Hematopoietic multipotent progenitor cell (in vitro differentiated cells): ENCODE measurements at regions not wholly inside any gene's neighbourhood (a gene's known extent, or its start where the extent isn't known, plus 50 kb on each side); places are given as distances from the start of the nearest gene placed in this dataset.
"Not testable (repeated sequence)": the region's sequence is repeated elsewhere in the genome, so short reads cannot be mapped to it uniquely, and the experiment has no call there.

Source experiments
- DNase-seq, 3 donors: peaks; one replicate each; pipeline ENCODE4 v3.0.0-alpha.2; 2011 to 2015; ENCODE audit warnings: low read depth in 2 of 3, low spot score in 2 of 3

DNA sequence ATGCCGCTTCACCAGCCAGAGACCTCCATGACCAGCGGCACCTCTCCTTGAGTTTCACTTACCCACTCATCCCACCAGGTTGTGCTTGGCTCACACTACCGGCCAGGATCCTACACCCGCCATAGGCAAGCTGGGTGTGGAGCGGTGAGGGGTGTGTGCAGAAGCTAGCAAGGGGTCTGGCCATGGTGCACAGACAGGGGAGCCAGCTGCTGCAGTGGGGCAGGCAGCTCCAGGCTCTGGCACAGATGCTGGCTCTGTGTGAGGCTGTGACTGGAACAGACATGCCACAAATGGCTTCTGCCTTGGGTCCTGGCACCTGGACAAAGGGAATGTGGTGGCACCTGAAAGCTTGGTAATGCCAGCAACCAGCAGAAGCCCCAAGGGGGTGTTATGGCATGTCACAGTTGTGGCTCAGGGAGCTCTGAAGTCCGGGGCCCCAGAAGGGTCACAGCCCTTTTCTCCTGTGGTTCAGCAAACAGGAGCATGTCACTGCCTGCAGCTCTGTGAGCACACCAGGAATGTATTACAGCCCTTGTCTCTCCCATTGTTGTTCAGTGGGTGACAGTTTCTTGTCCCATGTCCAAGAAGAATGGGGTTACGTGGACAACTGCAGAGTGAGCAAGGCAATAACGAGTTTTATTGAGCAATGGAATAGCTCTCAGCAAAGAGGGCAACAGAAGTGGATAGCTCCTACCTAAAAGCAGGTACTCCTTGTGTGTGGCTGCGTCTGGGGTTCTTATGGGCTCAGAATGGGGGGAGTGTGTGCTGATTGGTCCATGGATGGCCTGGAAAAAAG is 2791.0 kb upstream of the PCDH20 start:
- no peak for DNase-seq

DNA sequence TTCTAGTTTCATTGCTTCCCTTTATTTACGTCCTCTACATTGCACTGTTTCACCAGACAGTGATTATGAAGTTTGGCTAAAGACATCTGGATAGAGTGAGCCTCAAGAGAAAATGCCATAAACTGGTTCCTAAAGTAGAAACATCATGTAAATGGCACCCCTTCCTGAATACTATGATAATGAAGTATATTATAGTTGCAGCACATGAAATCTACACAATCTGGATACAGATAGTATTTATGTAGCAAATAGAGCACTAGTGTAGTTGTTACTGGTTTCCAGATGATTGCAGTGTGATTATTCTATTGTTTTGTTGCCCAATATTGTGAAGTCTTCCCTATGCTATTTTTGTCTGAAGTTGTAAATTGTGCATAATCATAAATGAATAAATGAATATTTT is 2786.9 kb upstream of the PCDH20 start:
- no peak for DNase-seq

DNA sequence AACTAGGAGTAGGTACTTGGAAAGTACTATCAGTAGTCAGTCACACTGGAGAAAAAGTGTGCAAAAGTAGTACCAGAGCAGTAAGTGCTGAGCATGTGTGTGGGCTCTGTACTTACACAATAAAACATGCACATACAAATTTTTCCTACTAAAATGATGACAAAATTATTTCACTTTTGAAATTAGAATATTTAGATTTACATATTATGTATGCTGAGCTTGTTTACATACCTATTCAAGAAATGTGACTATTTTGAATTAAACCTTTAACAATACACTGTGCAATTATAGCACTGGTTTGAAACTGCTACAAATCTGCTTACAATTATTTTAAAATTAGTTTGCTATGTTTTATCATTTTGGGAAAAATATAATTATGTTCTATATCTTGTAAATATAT is 2781.6 kb upstream of the PCDH20 start:
- DNase-seq: no peak

DNA sequence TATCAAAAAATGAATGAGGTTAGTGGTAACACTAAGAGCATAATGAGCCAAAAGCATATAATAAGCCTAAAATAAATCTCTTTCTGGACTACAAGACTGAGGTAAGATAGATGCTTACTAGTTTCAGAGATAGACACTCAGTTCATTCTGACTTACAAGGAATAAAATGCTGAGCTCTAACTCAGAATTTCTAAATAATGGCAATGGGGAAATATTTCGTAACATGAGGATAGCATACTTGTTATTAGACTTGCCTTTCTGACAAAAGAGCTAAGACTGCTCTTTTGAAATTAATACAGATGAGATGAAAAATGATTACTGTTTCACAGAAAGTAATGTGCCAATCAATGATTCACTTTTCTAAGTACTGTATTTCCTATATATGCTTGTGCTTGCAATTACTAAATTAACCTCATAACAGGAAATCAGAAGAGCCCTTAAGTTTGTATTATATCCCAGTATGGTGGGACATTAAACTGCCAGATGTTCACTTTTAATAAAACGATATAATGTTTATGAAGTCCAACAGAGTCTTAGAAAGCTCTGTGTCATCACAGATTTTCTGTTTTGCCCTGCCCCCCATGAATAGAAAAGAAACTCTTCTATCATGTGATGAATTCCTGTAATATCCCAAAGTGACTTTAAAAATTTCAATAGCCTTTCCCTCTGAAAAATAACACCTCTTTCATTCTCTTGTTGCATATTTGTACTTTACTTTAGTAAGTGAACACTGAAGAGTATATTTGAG is 2771.0 kb upstream of the PCDH20 start:
- DNase-seq: no peak

DNA sequence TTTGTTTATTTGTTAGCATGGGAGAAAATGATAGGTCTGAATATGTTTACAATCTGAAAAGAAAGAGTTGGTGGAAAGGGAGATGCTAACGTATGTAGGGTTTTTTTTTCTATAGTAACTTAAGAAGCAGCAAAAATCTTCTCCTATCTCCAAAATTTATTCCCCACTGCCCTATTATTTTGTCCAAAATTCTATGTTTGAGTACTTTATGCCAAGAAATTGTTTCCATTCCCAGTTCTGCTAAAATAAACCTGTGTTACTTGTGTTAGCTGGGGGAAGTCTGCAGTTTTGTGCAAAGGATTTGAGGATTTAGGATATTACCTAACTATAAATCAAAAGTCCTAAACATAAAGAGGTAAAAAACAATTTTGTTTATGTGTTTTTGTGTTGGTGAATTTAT is 2770.4 kb upstream of the PCDH20 start:
- DNase-seq: no peak

DNA sequence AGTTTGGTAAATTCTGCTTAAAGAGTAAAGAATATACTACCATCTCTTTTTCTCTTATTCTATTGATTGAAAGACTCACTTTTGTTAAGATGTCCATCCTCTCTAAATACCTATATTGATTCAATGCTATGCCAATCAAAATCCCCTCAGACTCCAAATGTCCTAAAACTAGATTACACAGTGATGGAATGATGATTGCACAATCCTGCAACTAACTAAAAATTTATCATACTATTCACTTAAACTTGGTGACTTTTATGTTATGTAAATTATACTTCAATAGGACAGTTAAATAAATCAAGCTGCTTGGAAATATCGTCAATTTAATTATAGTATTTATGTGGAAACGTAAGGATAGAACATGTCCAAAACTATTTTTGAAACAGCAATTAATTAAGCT is 2765.1 kb upstream of the PCDH20 start:
- DNase-seq: no peak

DNA sequence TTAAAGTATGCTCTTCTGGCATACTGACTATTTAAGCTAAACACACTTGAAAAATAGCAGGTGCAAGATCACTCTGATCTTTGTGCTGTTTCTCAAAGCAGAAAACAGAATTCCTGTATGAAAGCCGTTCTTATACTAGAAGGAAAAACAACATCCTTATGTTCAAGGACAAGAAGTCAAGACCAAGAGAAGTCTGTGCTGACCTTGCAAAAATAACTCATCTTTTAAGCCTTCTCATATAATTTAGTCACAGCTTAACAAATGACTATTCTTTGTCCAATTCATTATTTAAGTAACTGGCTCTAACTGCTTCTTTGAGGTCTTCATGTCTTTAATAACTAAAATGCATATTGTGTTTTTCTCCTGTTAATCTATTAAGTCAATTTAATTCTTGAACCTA is 2750.2 kb upstream of the PCDH20 start:
- no peak for DNase-seq

DNA sequence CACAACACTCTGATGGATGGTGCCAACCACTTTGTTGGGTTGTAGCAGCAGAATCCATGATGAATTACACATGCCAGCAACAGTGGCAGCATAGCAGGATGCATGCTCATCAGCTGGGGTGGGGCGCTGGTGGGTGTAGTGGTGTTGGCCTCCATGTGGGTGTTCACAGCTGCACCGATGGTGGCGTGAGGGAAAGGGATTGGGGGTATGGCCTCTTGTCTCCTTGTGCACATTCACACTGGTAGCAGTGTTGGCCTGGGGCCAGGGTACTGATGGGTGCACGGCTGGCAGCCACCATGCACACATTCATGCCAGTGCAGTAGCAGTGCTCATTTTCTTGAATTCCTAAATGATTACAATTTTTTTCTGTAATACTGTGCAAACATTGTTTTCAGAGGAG is 2748.8 kb upstream of the PCDH20 start:
- DNase-seq: no peak

DNA sequence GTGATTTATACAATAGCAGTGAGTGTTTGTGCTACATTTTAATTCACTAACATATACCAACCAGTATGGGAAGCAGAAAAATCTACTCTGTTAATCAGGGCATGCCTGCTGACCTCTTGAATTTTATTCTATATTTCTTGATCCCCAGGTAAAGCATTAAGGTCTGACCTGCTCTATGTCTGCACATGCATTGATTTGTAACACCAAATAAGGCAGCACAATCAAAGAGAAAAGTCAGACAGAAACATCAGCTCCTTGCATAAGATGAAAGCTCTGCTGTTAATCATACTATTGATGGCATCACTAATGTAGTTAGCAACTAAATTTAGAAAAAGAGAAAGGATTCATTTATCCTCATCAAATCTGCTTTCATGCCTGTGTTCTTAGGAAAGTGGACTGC is 2744.8 kb upstream of the PCDH20 start:
- no peak for DNase-seq

DNA sequence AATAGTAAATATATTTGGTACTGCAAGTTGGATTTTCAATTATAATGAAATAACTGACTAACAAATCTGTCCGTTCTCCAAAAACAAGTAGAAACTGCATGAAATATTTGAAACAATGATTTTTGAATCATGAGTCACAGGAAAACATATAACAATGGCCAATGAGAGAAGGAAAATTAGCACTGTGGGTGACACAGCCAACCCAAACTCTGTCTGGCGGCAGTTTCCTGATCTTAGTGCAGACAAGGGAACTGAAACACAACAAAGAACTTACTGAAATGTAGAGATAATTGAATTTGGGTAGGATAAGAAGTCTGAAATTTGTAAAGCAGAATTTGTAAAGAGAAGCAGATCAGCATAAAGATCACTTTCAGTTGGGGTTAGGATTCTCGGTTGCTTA is 2743.3 kb upstream of the PCDH20 start:
- no peak for DNase-seq

DNA sequence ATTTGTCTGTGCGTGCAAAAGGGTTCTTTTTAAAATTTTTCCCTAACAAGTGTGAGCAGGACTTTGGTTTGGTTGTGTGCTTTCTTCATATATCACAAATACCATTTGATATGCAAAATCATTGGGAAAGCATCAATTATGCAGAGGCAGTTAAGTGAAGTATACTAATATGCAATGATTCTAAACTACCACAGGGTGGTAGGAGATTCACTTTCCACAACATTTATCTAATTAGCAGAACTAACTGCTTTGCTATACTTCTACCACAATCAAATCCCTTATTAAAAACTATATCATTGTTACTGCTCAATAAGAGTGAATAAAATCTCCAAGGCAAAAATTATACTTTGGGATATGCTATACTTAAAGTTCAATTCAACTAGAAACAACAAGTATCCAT is 2738.9 kb upstream of the PCDH20 start:
- DNase-seq: peak in 1 of 3 donors; percentile 3

DNA sequence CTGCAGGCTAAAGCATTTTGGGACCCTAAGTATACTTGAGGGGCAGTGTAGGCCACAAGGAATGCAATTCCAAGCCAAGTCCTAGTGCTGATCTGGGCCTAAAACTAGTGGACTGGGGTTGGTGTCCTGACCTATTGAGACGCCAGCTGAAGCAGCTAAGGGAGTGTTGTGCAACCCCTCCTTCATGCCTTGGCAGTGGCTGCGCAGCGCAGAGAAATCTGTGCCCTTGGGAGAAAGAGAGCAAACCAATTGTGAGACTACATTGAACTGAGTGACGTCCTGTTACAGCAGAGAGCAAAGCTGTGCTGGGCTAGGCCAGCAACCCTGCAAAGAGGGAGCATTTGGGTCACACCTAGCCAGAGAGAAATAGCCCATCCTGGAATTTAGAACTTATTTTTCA is 2715.0 kb upstream of the PCDH20 start:
- DNase-seq: no peak

DNA sequence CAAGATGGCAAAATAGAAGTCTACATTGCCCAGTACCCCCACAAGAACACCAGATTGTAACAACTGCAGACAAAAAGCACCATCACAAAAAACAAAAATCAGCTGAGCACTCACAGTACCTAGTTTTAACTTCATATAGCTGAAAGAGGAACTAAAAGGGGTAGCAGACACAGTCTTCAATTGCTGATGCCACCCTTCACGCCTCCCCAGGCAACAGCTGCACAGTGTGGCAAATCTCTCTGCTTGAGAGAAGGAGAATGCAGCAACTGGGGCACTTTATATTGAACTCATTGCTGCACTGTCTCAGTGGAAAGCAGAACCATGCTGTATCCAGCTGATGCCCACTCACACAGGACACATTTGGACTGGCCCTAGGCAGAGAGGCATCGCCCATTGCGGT is 2714.5 kb upstream of the PCDH20 start:
- DNase-seq: no peak

DNA sequence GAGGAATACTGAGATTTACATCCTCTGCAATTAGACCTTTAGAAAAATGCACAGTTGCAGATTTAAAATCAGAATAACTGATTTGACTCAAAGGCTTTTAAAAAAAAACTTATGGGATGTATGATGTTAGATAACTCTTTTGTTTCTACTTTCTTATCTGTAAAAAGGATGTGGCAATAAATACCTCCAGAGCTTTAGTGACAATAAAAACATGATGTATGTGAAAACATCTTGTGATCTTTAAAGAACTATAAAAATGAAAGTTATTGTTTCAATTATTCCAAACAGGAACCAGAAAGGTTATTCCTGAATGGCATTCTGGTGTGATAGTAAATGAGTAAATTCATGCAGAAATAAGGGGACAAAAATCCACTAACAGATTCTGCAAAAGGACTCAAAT is 2712.2 kb upstream of the PCDH20 start:
- no peak for DNase-seq

DNA sequence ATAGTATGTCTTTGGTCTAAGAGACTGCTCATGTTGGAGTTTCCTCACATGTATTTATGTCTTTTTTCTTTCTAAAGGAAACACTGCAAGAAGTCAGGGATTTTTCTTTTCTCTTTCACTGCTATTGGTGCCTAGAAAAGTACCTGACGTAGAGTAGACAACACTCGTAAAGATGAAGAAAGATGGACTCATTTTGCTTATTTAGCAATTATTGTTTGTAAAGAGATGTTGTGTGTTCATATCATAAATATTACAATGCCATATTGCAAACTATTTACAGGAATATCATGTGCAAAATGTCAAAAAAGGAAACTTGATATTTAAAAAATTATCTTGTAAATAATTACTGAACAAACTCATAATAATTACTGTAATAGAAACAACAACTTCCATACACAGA is 2711.5 kb upstream of the PCDH20 start:
- no peak for DNase-seq

DNA sequence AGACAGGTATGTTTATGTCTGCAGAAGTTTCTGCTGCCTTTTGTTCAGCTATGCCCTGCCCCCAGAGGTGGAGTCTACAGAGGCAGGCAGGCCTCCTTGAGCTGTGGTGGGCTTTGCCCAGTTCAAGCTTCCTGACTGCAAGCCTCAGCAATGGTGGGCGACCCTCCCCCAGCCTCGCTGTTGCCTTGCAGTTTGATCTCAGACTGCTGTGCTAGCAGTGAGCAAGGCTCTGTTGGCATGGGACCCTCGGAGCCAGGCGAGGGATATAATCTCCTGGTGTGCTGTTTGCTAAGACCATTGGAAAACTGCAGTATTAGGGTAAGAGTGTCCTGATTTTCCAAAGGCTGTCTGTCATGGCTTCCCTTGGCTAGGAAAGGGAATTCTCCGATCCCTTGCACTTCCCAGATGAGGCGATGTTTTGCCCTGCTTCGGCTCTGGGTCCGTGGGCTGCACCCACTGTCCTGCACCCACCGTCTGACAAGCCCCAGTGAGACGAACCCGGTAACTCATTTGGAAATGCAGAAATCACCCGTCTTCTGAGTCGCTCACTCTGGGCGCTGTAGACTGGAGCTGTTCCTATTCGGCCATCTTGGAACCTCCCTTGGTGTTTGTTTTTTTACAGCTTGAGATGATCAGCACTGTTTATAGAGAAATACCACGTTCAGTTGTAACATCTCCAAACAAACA is 2705.5 kb upstream of the PCDH20 start:
- not testable (repeated sequence) for DNase-seq

DNA sequence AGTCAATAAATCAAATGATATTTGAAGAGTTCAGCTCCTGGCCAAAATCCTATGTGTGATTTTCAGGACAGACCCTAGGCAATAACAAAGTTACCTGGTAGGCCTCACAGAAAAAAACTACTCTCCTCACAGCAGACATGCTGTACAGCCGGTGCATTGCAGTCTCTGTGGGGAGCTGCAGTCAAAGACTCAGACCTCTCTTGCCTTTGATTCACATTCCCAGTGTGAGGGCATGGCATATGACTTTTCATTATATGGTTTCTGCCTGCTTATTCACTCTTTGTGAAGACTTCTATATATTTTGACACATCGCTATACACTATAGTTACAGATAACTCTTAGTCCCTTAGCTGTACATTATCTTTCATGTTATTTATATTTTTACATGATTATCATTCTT is 2684.3 kb upstream of the PCDH20 start:
- DNase-seq: no peak

DNA sequence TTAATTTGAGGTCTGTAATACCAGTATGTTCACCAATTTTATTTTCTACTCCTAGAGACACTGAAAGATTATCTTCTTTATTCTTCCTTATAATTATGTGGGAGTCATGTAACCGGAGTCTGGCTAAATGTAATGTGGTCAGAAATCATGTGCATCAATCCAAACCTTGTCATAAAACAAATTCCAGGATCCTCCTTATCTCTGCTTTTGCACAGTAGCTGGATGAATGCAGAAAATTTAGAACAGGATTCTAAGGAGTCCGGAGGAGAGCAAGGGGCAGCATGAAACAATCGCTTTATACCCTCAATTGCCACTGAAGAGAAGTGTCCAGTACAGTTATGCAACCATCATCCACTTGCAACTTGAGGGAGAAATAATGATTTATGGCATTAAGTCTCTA is 2674.7 kb upstream of the PCDH20 start:
- DNase-seq: no peak

DNA sequence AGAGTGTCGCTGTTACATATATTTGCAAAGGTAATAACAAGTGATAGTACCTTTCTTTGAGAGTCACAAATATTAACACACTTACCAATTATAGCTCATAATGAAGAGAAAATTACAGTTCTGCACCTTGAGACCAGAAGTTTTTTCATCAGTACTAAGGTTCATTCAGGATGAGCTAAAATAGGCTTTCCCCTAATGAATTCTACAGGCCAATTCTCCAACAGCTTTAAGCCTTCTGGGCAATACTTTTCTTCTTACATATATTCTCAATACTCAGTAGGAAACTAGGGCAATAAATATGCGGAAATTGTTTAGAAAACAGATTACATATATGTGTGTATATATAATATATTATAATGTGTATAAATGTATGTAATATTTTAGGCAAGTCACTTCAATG is 2672.8 kb upstream of the PCDH20 start:
- no peak for DNase-seq

DNA sequence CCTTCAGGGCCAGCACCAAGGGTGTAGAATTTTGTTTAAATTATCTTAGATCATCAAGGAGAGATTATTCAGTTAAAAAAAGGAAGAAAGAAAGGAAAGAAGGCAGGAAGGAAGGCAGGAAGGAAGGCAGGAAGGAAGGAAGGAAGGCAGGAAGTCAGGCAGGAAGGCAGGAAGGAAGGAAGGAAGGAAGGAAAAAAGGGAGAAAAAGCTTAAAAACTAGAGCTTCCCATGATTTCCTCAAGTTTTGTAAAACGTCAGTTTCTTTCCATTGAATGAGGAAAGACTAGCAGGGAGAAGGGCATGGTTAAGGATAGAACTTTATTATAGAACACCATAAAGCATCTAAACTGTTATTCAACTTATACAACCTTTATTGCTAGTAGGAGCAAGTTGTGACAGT is 2672.0 kb upstream of the PCDH20 start:
- no peak for DNase-seq

DNA sequence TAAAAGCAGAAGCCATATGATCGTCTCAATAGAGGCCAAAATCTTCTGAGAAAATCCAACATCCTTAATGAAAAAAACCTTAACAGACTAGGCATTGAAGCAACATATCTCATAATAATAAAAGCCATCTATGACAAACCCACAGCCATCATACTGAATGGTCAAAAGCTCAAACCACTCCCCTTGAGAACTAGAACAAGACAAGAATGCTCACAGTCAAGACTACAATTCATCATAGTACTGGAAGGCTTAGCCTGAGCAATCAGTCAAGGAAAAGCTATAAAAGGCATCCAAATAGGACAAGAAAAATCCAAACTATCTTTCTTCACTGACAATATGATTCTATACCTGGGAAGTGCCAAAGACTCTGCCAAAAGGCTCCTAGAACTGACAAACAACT is 2668.2 kb upstream of the PCDH20 start:
- DNase-seq: no peak

DNA sequence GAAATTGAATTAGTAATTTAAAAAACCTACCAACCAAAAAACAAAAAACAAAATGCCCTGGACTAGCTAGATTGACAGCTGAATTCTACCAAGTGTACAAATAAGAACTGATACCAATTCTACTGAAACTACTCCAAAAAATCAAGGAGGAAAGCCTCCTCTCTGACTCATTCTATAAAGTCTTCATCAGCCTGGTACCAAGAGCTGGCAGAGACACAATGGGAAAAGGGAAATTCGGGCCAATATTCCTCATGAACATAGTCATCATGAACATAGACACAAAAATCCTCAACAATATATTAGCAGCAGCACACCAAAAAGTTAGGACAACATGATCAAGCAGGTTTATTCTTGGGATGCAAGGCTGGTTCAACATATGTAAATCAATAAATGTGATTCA is 2667.7 kb upstream of the PCDH20 start:
- DNase-seq: no peak
